Fibroblast of pulmonary artery (primary cell): ENCODE measurements at regions not wholly inside any gene's neighbourhood (a gene's known extent, or its start where the extent isn't known, plus 50 kb on each side); places are given as distances from the start of the nearest gene placed in this dataset.
"Not testable (repeated sequence)": the region's sequence is repeated elsewhere in the genome, so short reads cannot be mapped to it uniquely, and the experiment has no call there.

Experiments
- DNase-seq: peaks from one replicate; pipeline ENCODE4 v3.0.0-alpha.2; 2010; ENCODE audit warnings: low read depth
- H3K4me3 ChIP-seq: replicated peaks from 2 replicates; pipeline ENCODE4 v1.5.1; 2011; ENCODE audit warnings: low read depth, mild to moderate bottlenecking, control low read depth, low read length, moderate library complexity
- TF ChIP-seq, protein P1 (sequence below): IDR thresholded peaks from 2 replicates; pipeline ENCODE4 v1.5.1; 2011; ENCODE audit warnings: mild to moderate bottlenecking, control low read depth, low read length, inconsistent platforms; ENCODE audit errors: missing control alignments

DNA sequence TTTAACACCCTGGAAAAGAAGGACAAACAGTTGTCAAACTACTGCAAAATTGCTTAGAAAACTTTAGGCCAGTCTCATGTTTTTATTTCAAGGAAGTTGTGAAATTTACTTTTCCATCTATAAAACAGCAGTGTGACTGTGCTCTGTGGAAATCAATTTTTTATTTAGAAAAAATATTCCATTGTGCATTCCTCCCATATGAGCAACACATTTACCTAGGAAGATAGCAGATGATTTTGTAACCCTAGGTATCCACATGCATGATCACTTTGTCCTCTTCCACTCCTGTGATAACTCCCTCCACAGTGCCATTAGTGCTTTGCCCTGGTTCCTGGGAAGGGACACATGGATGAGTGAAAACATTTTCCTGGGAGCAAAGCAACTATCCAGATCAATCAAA is 69.4 kb upstream of the GPCPD1 start:
- DNase-seq = no peak
- H3K4me3 ChIP-seq = no peak overlapping the region
- TF ChIP-seq, protein P1, sequence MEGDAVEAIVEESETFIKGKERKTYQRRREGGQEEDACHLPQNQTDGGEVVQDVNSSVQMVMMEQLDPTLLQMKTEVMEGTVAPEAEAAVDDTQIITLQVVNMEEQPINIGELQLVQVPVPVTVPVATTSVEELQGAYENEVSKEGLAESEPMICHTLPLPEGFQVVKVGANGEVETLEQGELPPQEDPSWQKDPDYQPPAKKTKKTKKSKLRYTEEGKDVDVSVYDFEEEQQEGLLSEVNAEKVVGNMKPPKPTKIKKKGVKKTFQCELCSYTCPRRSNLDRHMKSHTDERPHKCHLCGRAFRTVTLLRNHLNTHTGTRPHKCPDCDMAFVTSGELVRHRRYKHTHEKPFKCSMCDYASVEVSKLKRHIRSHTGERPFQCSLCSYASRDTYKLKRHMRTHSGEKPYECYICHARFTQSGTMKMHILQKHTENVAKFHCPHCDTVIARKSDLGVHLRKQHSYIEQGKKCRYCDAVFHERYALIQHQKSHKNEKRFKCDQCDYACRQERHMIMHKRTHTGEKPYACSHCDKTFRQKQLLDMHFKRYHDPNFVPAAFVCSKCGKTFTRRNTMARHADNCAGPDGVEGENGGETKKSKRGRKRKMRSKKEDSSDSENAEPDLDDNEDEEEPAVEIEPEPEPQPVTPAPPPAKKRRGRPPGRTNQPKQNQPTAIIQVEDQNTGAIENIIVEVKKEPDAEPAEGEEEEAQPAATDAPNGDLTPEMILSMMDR = no peak

DNA sequence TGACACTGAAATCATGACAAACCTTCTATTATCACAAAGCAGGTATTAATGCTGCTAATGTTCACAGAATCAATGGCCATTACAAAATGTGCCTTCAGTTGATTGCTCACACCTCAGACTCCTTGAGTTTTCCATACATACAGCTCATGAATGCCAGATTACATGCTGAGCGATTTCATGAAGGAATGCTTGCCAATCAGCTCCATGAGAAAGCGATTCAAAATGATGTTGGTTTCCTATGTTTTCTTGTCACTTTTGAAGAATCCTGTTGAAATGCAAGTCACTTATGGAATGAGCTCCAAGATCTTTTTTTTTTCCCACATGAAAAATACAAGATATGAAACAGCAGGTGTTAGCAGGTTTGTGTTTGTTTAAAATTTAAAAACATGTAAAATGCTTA is 68.0 kb upstream of the GPCPD1 start:
- no peak for DNase-seq
- H3K4me3 ChIP-seq = no peak overlapping the region
- TF ChIP-seq, protein P1 = no peak

DNA sequence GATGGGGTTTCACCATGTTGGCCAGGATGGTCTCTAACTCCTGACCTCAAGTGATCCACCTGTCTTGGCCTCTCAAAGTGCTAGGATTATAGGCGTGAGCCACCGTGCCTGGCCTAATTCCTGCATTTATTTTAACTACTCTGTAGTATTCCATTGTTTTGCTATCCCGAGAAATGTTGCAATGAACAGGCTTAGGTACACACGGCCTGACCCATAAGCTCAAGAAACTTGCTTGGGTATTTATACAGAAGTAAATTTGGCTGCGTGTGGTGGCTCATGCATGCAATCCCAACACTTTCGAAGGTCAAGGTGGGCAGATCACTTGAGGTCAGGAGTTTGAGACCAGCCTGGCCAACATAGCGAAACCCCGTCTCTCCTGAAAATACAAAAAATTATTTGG is 67.1 kb upstream of the GPCPD1 start:
- DNase-seq, H3K4me3 ChIP-seq: not testable (repeated sequence)

DNA sequence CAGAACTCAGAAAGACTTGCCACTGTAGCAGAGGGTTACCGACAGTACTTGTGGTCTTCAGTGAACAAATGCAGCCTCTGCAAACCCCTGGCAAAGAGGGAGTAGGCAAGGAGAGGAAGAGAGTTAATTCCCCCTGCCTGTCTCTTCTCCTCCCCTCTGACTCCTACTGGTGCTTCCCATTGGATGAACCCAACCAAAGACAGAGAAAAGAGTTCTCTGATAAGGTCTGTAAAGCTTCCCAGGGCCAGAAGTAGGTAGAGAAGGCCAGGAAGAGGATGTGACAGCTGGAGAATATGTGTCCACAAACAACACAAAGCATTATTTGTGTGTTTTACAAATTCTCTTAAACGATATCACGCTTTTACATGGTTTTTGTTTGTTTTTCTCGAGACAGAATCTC is 66.6 kb upstream of the GPCPD1 start:
- no peak for DNase-seq
- TF ChIP-seq, protein P1 = no peak
- no peak overlapping the region for H3K4me3 ChIP-seq

DNA sequence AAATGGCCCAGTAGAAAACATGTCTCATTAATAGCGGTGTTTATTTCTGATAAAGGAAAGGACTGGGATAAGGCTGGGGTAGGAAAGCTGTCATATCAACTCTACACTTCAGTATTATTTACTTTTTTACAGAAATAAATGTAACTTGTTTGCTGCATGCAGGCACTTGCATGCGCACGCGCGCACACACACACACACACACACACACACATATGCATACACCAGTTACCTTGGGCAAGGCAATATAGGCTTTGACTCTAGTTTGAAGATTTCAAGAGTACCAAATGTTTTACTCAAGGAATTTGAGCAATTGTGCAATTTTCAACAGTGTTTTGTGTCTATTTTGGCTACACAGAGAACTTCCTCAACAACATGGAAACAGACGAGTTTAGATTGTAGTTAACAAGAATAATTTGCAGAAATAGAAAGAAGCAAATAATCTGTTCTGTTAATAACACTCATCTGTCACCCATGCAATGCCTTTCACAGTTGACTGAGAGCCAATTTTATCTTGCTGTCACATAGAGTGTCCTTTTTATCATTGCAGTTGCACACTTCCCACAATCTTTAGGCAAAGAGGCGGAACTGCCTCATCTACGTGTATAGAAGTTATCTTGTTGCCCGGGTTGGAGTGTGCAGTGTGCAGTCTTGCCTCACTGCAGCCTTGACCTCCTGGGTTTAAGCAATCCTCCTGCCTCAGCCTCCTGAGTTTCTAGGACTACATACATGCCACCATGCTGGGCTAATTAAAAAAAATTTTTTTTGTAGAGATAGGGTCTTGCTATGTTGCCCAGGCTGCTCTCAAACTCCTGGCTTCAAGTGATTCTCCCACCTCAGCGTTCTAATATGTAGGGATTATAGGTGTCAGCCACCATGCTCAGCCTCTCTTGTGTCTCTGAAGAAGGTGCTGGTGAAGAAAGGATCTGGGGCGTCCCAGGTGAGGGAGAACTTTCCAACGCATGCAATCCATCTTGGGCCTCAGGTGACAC is 64.6 kb upstream of the GPCPD1 start:
- H3K4me3 ChIP-seq = no peak overlapping the region
- TF ChIP-seq, protein P1 = no peak
- DNase-seq = peak; percentile 55

DNA sequence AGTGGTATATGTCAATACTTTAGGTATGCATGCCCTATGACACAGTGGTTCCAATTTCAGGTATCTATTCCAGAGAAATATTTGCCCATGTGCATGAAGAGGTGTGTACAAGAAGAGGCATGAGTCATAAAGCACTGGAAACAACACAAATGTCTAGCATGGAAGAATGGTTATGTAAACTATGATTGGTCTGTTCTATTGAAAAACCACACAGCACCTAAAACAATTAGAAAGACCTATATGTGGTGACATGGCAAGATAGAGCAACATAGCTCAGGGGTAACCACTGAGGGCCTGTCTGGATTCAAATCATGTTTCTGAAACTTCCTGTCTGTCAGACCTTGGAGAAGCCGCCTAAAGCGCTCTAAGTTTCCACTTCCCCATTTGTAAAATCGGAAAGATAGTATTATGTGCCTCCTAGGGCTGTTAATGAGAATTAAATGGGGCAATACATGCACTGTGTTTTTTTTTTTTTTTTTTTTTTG is 63.4 kb upstream of the GPCPD1 start:
- no peak overlapping the region for H3K4me3 ChIP-seq
- DNase-seq = no peak
- TF ChIP-seq, protein P1 = no peak

DNA sequence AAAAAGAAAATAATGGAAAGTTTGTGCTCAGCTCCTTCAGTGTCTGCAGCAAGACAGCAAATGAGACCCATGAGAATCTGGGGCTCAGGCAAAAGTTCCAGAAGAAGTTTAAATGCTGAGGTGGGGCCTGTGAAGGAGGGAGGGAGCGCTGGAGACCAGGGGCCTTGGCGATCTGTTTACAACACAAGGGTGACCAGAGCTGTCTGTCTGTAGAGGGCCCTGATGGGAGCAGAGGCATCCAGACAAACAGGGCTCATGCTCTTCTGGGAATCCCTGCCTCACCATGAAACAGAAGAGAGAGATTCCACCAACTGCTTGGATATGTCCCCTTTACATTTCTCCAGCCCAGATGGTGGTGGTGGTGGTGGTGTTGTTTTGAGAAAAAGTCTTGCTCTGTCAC is 60.1 kb upstream of the GPCPD1 start:
- DNase-seq = no peak
- H3K4me3 ChIP-seq = no peak overlapping the region
- TF ChIP-seq, protein P1 = no peak
